Smooth muscle cell (in vitro differentiated cells): ENCODE measurements at regions not wholly inside any gene's neighbourhood (a gene's known extent, or its start where the extent isn't known, plus 50 kb on each side); places are given as distances from the start of the nearest gene placed in this dataset.

ENCODE experiments used
- DNase-seq: peaks from one replicate; lab custom pipeline; 2025; ENCODE audit not compliant: unreplicated experiment; lab: John Stamatoyannopoulos, UW
- H2AFZ ChIP-seq: fragments of 200-600 bp; sonication (generic); 2 replicates; pipeline ENCODE4 v1.6.0; 2016; ENCODE audit warnings: antibody characterized with exemption, low read depth, mild to moderate bottlenecking
- H3F3A ChIP-seq: fragments of 200-600 bp; sonication (generic); 2 replicates; pipeline ENCODE4 v1.6.0; 2017; ENCODE audit warnings: antibody characterized with exemption, low read depth
- H3K27ac ChIP-seq: fragments of 200-600 bp; sonication (generic); 2 replicates; pipeline ENCODE4 v1.5.1; 2016; ENCODE audit warnings: low read depth, mild to moderate bottlenecking
- H3K27me3 ChIP-seq: fragments of 200-600 bp; sonication (generic); 2 replicates; pipeline ENCODE4 v1.6.1; 2016; ENCODE audit warnings: low read depth, mild to moderate bottlenecking
- H3K36me3 ChIP-seq: fragments of 200-600 bp; sonication (generic); 2 replicates; pipeline ENCODE4 v1.5.1; 2016; ENCODE audit warnings: low read depth
- H3K4me1 ChIP-seq: fragments of 200-600 bp; sonication (generic); 2 replicates; pipeline ENCODE4 v1.5.1; 2016; ENCODE audit warnings: low read depth
- H3K4me2 ChIP-seq: fragments of 200-600 bp; sonication (generic); 2 replicates; pipeline ENCODE4 v1.6.0; 2016; ENCODE audit warnings: mild to moderate bottlenecking
- H3K4me3 ChIP-seq: fragments of 200-600 bp; sonication (generic); 2 replicates; pipeline ENCODE4 v1.5.1; 2016; ENCODE audit warnings: mild to moderate bottlenecking
- H3K79me2 ChIP-seq: fragments of 200-600 bp; sonication (generic); 2 replicates; pipeline ENCODE4 v1.6.0; 2016; ENCODE audit warnings: low read depth, mild to moderate bottlenecking
- H3K9ac ChIP-seq: fragments of 200-600 bp; sonication (generic); 2 replicates; pipeline ENCODE4 v1.6.0; 2016; ENCODE audit warnings: low read depth
- H3K9me3 ChIP-seq: fragments of 200-600 bp; sonication (generic); replicated peaks from 2 replicates; pipeline ENCODE4 v1.5.1; 2016; ENCODE audit warnings: low read depth
- H4K20me1 ChIP-seq: fragments of 200-600 bp; sonication (generic); 2 replicates; pipeline ENCODE4 v1.6.0; 2016; ENCODE audit warnings: low read depth
- CTCF ChIP-seq: fragments of 200-600 bp; sonication (generic); IDR thresholded peaks from 2 replicates; pipeline ENCODE4 v1.5.1; 2017; ENCODE audit warnings: borderline replicate concordance, mild to moderate bottlenecking, antibody characterized with exemption; ENCODE audit not compliant: insufficient read depth, poor library complexity, severe bottlenecking
- WGBS: methylation state at CpG from one replicate; pipeline ENCODE4 v1.1.7; 2016; ENCODE audit warnings: low lambda C conversion rate; 5-methylcytosine and 5-hydroxymethylcytosine counted together

DNA sequence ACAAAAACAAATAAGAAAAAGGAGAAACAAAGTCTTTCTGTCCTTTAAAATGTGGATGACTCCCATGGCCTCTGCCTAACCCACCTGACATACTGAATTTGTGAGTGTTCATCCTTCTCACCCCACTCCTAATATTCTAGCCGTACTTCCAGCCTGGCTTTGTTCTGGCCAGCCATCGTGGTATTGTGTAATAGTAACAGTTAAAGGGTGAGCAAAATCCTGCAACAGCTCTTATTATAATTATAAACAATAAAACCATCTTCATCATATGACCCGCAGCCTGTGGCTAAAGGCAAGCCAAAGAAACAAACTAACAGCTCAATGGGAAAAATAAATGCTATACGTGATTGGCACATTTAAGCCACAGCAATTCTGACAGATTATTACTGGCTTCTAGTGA, 721.6 kb upstream of the TENM4 start:
- H3K4me1 ChIP-seq = no peaks in the 10 kb centered on the region
- no peak for DNase-seq
- H3K27me3 ChIP-seq = peaks cover 5% of the 10 kb centered on the region
- H3K9ac ChIP-seq = no peak overlapping the region
- TF ChIP-seq CTCF = no peak
- 81% methylated on average over 4 of the region's 4 CpGs for WGBS
- H3F3A ChIP-seq = no peaks in the 10 kb centered on the region
- no peak overlapping the region for H3K4me2 ChIP-seq
- H3K27ac ChIP-seq = peak overlapping the region; percentile 36
- H4K20me1 ChIP-seq = no peaks in the 10 kb centered on the region
- H3K9me3 ChIP-seq = no peaks in the 10 kb centered on the region
- H3K4me3 ChIP-seq = no peak overlapping the region
- H2AFZ ChIP-seq = no peak overlapping the region
- H3K79me2 ChIP-seq = no peaks in the 10 kb centered on the region
- no peaks in the 10 kb centered on the region for H3K36me3 ChIP-seq

- Histone ChIP-seq H2AFZ (no peak overlapping the region), H4K20me1 (no peaks in the 10 kb centered on the region), H3K79me2 (no peaks in the 10 kb centered on the region), H3K9me3 (no peaks in the 10 kb centered on the region), H3K27me3 (peaks cover 19% of the 10 kb centered on the region), H3K27ac (no peak overlapping the region), H3K9ac (no peak overlapping the region), H3F3A (no peaks in the 10 kb centered on the region), H3K36me3 (no peaks in the 10 kb centered on the region), H3K4me1 (no peaks in the 10 kb centered on the region), H3K4me3 (no peak overlapping the region), H3K4me2 (no peak overlapping the region)
- WGBS = 41% methylated on average over 3 of the region's 3 CpGs
- DNase-seq = no peak
- TF ChIP-seq CTCF = no peak
Observed at GRCh38 chr11:80157447-80157846, 716.6 kb upstream of the TENM4 start.

DNA sequence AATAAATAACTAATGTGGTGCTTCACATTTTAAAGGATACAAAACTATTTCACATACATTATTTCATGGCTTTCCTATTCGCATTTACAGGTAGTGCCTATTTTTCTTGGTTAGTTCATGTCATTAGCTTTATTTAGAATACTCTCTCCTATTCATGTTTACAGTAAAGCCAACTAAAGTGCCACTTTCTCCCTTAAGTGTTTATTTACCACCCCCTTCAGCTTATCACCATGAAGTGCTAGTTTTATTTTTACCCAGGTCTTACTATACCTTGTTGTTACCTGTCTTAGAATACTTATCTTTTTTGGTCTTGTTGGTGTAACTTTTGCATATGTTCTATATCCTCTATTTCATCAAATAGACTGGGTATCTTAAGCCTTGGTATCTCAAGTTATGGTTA, 715.2 kb upstream of the TENM4 start:
- H2AFZ ChIP-seq = no peak overlapping the region

More for the DNA sequence above, 715.2 kb upstream of the TENM4 start:
- H3K4me3 ChIP-seq = no peak overlapping the region
- H3K4me2 ChIP-seq = no peak overlapping the region
- no peak for DNase-seq
- H3K79me2 ChIP-seq = no peaks in the 10 kb centered on the region
- WGBS = 96% methylated on average over 1 of the region's 1 CpG
- no peak overlapping the region for H3K9ac ChIP-seq
- H3K36me3 ChIP-seq = no peaks in the 10 kb centered on the region
- no peak for TF ChIP-seq CTCF
- H3K27ac ChIP-seq = no peak overlapping the region
- H3K4me1 ChIP-seq = no peaks in the 10 kb centered on the region
- no peaks in the 10 kb centered on the region for H3K9me3 ChIP-seq
- peaks cover 30% of the 10 kb centered on the region for H3K27me3 ChIP-seq
- no peaks in the 10 kb centered on the region for H3F3A ChIP-seq
- no peaks in the 10 kb centered on the region for H4K20me1 ChIP-seq
